GM12878 (cell line): ENCODE measurements at regions not wholly inside any gene's neighbourhood (a gene's known extent, or its start where the extent isn't known, plus 50 kb on each side); places are given as distances from the start of the nearest gene placed in this dataset.

Source experiments
- BCL11A ChIP-seq: IDR thresholded peaks from 2 replicates; pipeline ENCODE4 v1.6.1; 2011; ENCODE audit warnings: low read depth, low read length
- CTCF ChIP-seq, 3 experiments: IDR thresholded peaks in 2 of 3; conservative IDR thresholded peaks in 1 of 3; 2 replicates each; pipeline ENCODE4 v1.5.1; 2011; ENCODE audit warnings: low read depth in 3 of 3, low read length in 3 of 3, mild to moderate bottlenecking in 3 of 3, control low read depth in 2 of 3, moderate library complexity in 2 of 3, inconsistent platforms in 1 of 3, mixed read lengths in 1 of 3; ENCODE audit not compliant: control insufficient read depth in 2 of 3, insufficient read depth in 1 of 3; ENCODE audit errors: extremely low read depth in 1 of 3
- DPF2 ChIP-seq: fragments of 450-650 bp; IDR thresholded peaks from 2 replicates; pipeline ENCODE4 v1.6.1; 2017; ENCODE audit warnings: mild to moderate bottlenecking
- EZH2 ChIP-seq: IDR thresholded peaks from 2 replicates; pipeline ENCODE4 v1.6.1; 2012; ENCODE audit warnings: low read depth, mild to moderate bottlenecking, control low read depth, inconsistent platforms, low read length, borderline replicate concordance; ENCODE audit not compliant: control insufficient read depth
- RCOR1 ChIP-seq: conservative IDR thresholded peaks from 2 replicates; pipeline ENCODE4 v1.6.1; 2012; ENCODE audit warnings: low read depth, low read length, improper control_type of control experiment
- TCF7 ChIP-seq: IDR thresholded peaks from 2 replicates; pipeline ENCODE4 v1.6.1; 2014; ENCODE audit warnings: antibody characterized with exemption, borderline replicate concordance
- YY1 ChIP-seq: IDR thresholded peaks from 2 replicates; pipeline ENCODE4 v1.6.1; 2011; ENCODE audit warnings: low read depth, mild to moderate bottlenecking, low read length
- ZBTB33 ChIP-seq: fragments of 450-650 bp; IDR thresholded peaks from 2 replicates; pipeline ENCODE4 v1.6.1; 2017; ENCODE audit warnings: mild to moderate bottlenecking
- TF ChIP-seq, protein P1 (sequence below): fragments of 450-650 bp; IDR thresholded peaks from 2 replicates; pipeline ENCODE4 v1.6.1; 2017; ENCODE audit warnings: low read depth, mild to moderate bottlenecking, moderate library complexity

- TF ChIP-seq ZBTB33 = no peak
- TF ChIP-seq DPF2 = no peak
- TF ChIP-seq CTCF (IDR thresholded peaks at IDR 0.05 in 2 of 3, conservative IDR thresholded peaks at IDR 0.05 in 1 of 3; ENCODE audit: control insufficient read depth in 2 of 3, extremely low read depth in 1 of 3, insufficient read depth in 1 of 3, low read depth in 3 of 3, low read length in 3 of 3) = no peak
- no peak for TF ChIP-seq YY1
- no peak for TF ChIP-seq RCOR1
- TF ChIP-seq BCL11A = no peak
- TF ChIP-seq EZH2 = no peak
- TF ChIP-seq TCF7 = no peak
- TF ChIP-seq, protein P1, sequence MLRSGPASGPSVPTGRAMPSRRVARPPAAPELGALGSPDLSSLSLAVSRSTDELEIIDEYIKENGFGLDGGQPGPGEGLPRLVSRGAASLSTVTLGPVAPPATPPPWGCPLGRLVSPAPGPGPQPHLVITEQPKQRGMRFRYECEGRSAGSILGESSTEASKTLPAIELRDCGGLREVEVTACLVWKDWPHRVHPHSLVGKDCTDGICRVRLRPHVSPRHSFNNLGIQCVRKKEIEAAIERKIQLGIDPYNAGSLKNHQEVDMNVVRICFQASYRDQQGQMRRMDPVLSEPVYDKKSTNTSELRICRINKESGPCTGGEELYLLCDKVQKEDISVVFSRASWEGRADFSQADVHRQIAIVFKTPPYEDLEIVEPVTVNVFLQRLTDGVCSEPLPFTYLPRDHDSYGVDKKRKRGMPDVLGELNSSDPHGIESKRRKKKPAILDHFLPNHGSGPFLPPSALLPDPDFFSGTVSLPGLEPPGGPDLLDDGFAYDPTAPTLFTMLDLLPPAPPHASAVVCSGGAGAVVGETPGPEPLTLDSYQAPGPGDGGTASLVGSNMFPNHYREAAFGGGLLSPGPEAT = no peak
Measured at GRCh38 chr13:22220151-22221135, 549.6 kb downstream of the FGF9 start.
